ENCODE measurements at regions not wholly inside any gene's neighbourhood (a gene's known extent, or its start where the extent isn't known, plus 50 kb on each side); places are given as distances from the start of the nearest gene placed in this dataset.

GRCh38 chr7:156480671-156481070 lies 159.9 kb upstream of the RNF32 start:
- H3K27ac ChIP-seq, result no peak overlapping the region
- no peaks in the 10 kb centered on the region for H3K36me3 ChIP-seq (replicated peaks)
- H3K27me3 ChIP-seq (replicated peaks), result no peaks in the 10 kb centered on the region
- TF ChIP-seq, protein P1, sequence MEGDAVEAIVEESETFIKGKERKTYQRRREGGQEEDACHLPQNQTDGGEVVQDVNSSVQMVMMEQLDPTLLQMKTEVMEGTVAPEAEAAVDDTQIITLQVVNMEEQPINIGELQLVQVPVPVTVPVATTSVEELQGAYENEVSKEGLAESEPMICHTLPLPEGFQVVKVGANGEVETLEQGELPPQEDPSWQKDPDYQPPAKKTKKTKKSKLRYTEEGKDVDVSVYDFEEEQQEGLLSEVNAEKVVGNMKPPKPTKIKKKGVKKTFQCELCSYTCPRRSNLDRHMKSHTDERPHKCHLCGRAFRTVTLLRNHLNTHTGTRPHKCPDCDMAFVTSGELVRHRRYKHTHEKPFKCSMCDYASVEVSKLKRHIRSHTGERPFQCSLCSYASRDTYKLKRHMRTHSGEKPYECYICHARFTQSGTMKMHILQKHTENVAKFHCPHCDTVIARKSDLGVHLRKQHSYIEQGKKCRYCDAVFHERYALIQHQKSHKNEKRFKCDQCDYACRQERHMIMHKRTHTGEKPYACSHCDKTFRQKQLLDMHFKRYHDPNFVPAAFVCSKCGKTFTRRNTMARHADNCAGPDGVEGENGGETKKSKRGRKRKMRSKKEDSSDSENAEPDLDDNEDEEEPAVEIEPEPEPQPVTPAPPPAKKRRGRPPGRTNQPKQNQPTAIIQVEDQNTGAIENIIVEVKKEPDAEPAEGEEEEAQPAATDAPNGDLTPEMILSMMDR (IDR thresholded peaks at IDR 0.05; ENCODE audit: low read depth, low read length, missing control alignments), result no peak
- H3K4me3 ChIP-seq (ENCODE audit: low read depth, low read length), result no peak overlapping the region
- in situ Hi-C loops (cut with HindIII; ENCODE audit: low pct_ligation_motif_present, low sequenced_read_pairs), result no loop called here
- DNase-seq, result no peak

DNA sequence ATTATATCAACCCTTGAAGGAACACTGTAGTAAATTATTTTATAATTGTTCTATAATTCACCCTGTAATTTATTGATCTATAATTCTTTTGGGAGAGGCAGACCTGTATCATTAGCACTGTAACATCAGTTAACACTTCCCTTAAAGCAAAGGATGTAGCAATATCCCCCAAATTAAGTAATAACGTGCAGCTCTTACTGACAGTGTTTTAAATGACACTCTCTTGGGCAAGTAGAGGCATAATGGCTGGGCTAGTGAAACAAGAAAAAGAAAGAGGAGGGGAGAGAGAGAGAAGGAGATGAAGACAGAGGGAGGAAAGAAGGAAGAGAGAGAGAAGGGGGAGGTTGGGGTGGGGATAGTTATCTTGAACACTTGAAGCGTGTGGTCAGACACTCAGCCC lies 161.0 kb upstream of the RNF32 start:
- TF ChIP-seq, protein P1 (IDR thresholded peaks at IDR 0.05; ENCODE audit: low read depth, low read length, missing control alignments), result no peak
- H3K36me3 ChIP-seq (replicated peaks), result no peaks in the 10 kb centered on the region
- in situ Hi-C loops (cut with HindIII; ENCODE audit: low pct_ligation_motif_present, low sequenced_read_pairs), result no loop called here

DNA sequence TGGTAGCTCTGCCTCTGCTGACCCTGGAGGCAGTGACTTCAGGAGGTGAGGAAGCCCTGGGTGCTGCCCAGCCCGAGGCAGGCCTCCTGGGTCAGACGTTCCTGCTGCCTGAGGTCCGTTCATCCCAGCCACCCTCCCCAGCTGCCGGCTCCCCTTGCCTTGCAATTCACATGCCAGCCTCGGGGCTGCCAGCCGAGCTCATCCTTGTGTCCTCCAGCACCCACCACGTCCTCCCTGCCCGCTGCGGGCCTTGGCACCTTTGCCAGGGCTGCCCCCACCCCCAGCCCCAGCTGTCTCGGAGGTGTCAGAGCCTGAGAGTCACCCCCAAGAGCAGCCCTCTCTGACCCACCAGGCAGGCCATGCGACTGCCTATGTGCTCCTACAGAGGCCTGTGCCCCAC lies 162.1 kb upstream of the RNF32 start:
- in situ Hi-C loops (cut with HindIII; ENCODE audit: low pct_ligation_motif_present, low sequenced_read_pairs), result no loop called here
- no peaks in the 10 kb centered on the region for H3K36me3 ChIP-seq (replicated peaks)
- no peak overlapping the region for H3K4me3 ChIP-seq (ENCODE audit: low read depth, low read length)
- no peaks in the 10 kb centered on the region for H3K27me3 ChIP-seq (replicated peaks)
- TF ChIP-seq, protein P1 (IDR thresholded peaks at IDR 0.05; ENCODE audit: low read depth, low read length, missing control alignments), result no peak
- no peak overlapping the region for H3K27ac ChIP-seq
- no peak for DNase-seq

More for the DNA sequence above, 161.0 kb upstream of the RNF32 start:
- no peak overlapping the region for H3K4me3 ChIP-seq (ENCODE audit: low read depth, low read length)
- no peaks in the 10 kb centered on the region for H3K27me3 ChIP-seq (replicated peaks)
- no peak for DNase-seq
- H3K27ac ChIP-seq, result no peak overlapping the region

DNA sequence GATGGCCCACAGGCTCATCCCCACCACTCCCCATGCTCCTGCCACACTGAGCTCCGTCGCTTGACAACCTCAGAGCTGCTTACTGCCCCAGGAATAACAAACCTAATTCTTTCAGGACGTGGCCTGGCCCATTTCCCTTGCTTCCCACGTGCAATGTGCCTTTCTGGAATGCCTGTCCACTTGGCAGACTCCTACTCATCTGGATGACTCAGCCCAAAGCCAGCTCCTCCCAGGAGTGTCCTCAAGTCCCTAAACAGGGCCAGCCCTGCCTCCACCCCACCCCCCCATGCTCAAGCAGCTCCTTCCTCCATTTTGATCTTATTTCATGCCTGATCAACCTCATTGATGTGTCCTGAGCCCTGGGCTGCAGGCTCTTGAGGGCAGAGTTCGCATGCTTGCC lies 164.9 kb upstream of the RNF32 start:
- in situ Hi-C loops (cut with HindIII; ENCODE audit: low pct_ligation_motif_present, low sequenced_read_pairs), result no loop called here
- Histone ChIP-seq H3K4me3 (ENCODE audit: low read depth, low read length) (no peak overlapping the region), H3K27ac (no peak overlapping the region), H3K36me3 (replicated peaks) (no peaks in the 10 kb centered on the region), H3K27me3 (replicated peaks) (no peaks in the 10 kb centered on the region)
- DNase-seq, result peak; percentile 74
- TF ChIP-seq, protein P1 (IDR thresholded peaks at IDR 0.05; ENCODE audit: low read depth, low read length, missing control alignments), result no peak

DNA sequence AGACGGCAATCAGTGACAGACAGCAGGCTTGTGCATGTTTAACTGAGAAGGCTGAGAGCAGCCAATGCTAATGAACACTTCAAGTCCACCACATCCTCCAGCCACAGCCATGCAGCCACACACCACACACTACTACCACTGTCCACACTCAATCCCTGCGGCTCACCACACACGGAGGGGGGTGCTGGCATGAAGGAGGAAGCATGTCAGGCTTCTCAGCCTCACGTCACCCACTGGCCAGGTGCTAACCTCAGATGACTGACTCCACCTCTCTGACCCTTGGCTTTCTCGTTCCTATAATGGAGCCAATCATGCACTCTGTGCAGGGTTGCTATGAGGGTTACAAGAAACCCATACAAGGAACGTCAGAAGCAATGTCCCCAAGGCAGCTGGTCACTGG lies 165.4 kb upstream of the RNF32 start:
- DNase-seq, result no peak
- no peak overlapping the region for H3K27ac ChIP-seq
- H3K4me3 ChIP-seq (ENCODE audit: low read depth, low read length), result no peak overlapping the region
- TF ChIP-seq, protein P1 (IDR thresholded peaks at IDR 0.05; ENCODE audit: low read depth, low read length, missing control alignments), result no peak
- in situ Hi-C loops (cut with HindIII; ENCODE audit: low pct_ligation_motif_present, low sequenced_read_pairs), result no loop called here
- no peaks in the 10 kb centered on the region for H3K36me3 ChIP-seq (replicated peaks)
- H3K27me3 ChIP-seq (replicated peaks), result no peaks in the 10 kb centered on the region

GRCh38 chr7:156474241-156474743 lies 166.3 kb upstream of the RNF32 start:
- Histone ChIP-seq H3K4me3 (ENCODE audit: low read depth, low read length) (no peak overlapping the region), H3K27ac (no peak overlapping the region), H3K36me3 (replicated peaks) (no peaks in the 10 kb centered on the region), H3K27me3 (replicated peaks) (no peaks in the 10 kb centered on the region)
- in situ Hi-C loops (cut with HindIII; ENCODE audit: low pct_ligation_motif_present, low sequenced_read_pairs), result no loop called here
- TF ChIP-seq, protein P1 (IDR thresholded peaks at IDR 0.05; ENCODE audit: low read depth, low read length, missing control alignments), result no peak
- DNase-seq, result peak; percentile 85

Data from brain microvascular endothelial cell (primary cell).